DOHH2 (cell line): ENCODE measurements at regions not wholly inside any gene's neighbourhood (a gene's known extent, or its start where the extent isn't known, plus 50 kb on each side); places are given as distances from the start of the nearest gene placed in this dataset.
"Not testable (repeated sequence)": the region's sequence is repeated elsewhere in the genome, so short reads cannot be mapped to it uniquely, and the experiment has no call there.

Experiments used
- CTCF ChIP-seq: fragments of 200-600 bp; sonication (generic); IDR thresholded peaks from one replicate; pipeline ENCODE4 v1.5.1; 2014; ENCODE audit warnings: antibody characterized with exemption, mild to moderate bottlenecking, low read depth, low read length; ENCODE audit not compliant: poor library complexity, severe bottlenecking
- EZH2phosphoT487 ChIP-seq: fragments of 200-600 bp; sonication (generic); IDR thresholded peaks from 2 replicates; pipeline ENCODE4 v1.6.1; 2017; ENCODE audit warnings: borderline replicate concordance, mild to moderate bottlenecking, antibody characterized with exemption, low read length, moderate library complexity, mixed read lengths

GRCh38 chr12:95388260-95388659 lies 85.7 kb upstream of the METAP2 start:
- not testable (repeated sequence) for TF ChIP-seq EZH2phosphoT487, CTCF
